ENCODE measurements at regions not wholly inside any gene's neighbourhood (a gene's known extent, or its start where the extent isn't known, plus 50 kb on each side); places are given as distances from the start of the nearest gene placed in this dataset.

GRCh38 chr3:59522550-59522949 is 472.7 kb upstream of the CFAP20DC start (continued):
- no peak for TF ChIP-seq NR2C2 (IDR thresholded peaks at IDR 0.05; ENCODE audit: borderline replicate concordance, control insufficient read depth, insufficient read length, low read depth)
- no peak for TF ChIP-seq MEF2A (IDR thresholded peaks at IDR 0.05; ENCODE audit: insufficient read depth, low read depth, low read length)
- no peak for TF ChIP-seq TARDBP (IDR thresholded peaks at IDR 0.05; ENCODE audit: borderline replicate concordance)
- TF ChIP-seq PKNOX1 (IDR thresholded peaks at IDR 0.05), result no peak
- TF ChIP-seq CEBPB (IDR thresholded peaks at IDR 0.05; ENCODE audit: borderline replicate concordance in 1 of 2, low read depth in 2 of 2, low read length in 2 of 2), result no peak
- no peak for TF ChIP-seq POLR2A (IDR thresholded peaks at IDR 0.05; ENCODE audit: low read depth, low read length)
- TF ChIP-seq GABPA (IDR thresholded peaks at IDR 0.05; ENCODE audit: low read depth), result no peak

- ATAC-seq (no peak), FAIRE-seq (no peak), DNase-seq (ENCODE audit: low read depth, low spot score) (no peak)
- CTCF ChIA-PET, result no interaction called here
- SMC1A ChIA-PET (ENCODE audit: uncharacterized antibody, unreplicated experiment), result no interaction called here
- TF ChIP-seq FOS (IDR thresholded peaks at IDR 0.05; ENCODE audit: borderline replicate concordance, extremely low read depth, insufficient read length) (no peak), CEBPZ (IDR thresholded peaks at IDR 0.05; ENCODE audit: low read depth, low read length) (no peak), IKZF2 (IDR thresholded peaks at IDR 0.05) (no peak)
- H3K79me2 ChIP-seq (ENCODE audit: control insufficient read depth, insufficient read depth, low read length), result no peaks in the 10 kb centered on the region
- H3K36me3 ChIP-seq (ENCODE audit: control insufficient read depth in 2 of 2, insufficient read depth in 2 of 2, low read length in 1 of 2), result no peaks in the 10 kb centered on the region
- no peaks in the 10 kb centered on the region for H3K4me1 ChIP-seq (ENCODE audit: control insufficient read depth, insufficient read depth, low read length)
- in situ Hi-C loops (cut with MboI) (no loop called here), intact Hi-C loops (cut with micrococcal nuclease; ENCODE audit: unreplicated experiment) (no loop called here)
- H3K9me3 ChIP-seq (replicated peaks; ENCODE audit: control insufficient read depth, insufficient read depth, low read length), result no peaks in the 10 kb centered on the region; the same call in 1 of the 3 replicates
- no peak overlapping the region for H2AFZ ChIP-seq (ENCODE audit: control insufficient read depth, low read depth, low read length)
- POLR2A ChIA-PET, result no interaction called here
- no TSS peak for BruUV-seq (replicated peaks)
- 57% methylated on average over 6 of the region's 6 CpGs for WGBS (ENCODE audit: insufficient coverage, insufficient replicate concordance, low lambda C conversion rate, missing lambda C conversion rate)
- RAD21 ChIA-PET (ENCODE audit: unreplicated experiment), result no interaction called here
- no peak overlapping the region for H3K27ac ChIP-seq (ENCODE audit: control insufficient read depth, insufficient read depth)
- H3K9ac ChIP-seq (ENCODE audit: control insufficient read depth, insufficient read depth, low read length), result no peak overlapping the region
- no peaks in the 10 kb centered on the region for H3K27me3 ChIP-seq (replicated peaks in 1 of 2; ENCODE audit: control insufficient read depth in 2 of 2, insufficient read depth in 2 of 2, low read length in 1 of 2)
- no peaks in the 10 kb centered on the region for H4K20me1 ChIP-seq (ENCODE audit: control insufficient read depth, insufficient read depth)
- H3K4me2 ChIP-seq (ENCODE audit: control insufficient read depth, insufficient read depth), result no peak overlapping the region
- no peak overlapping the region for H3K4me3 ChIP-seq
Measured at GRCh38 chr3:59519094-59519493, 469.3 kb upstream of the CFAP20DC start.
